Loucy (cell line): ENCODE measurements at regions not wholly inside any gene's neighbourhood (a gene's known extent, or its start where the extent isn't known, plus 50 kb on each side); places are given as distances from the start of the nearest gene placed in this dataset.

Experiments used
- CTCF ChIP-seq: fragments of 200-600 bp; sonication (generic); conservative IDR thresholded peaks from 2 replicates; pipeline ENCODE4 v1.5.1; 2014; ENCODE audit warnings: mild to moderate bottlenecking, antibody characterized with exemption, low read length
- EZH2phosphoT487 ChIP-seq: fragments of 200-600 bp; IDR thresholded peaks from 2 replicates; pipeline ENCODE4 v1.6.1; 2018; ENCODE audit warnings: antibody characterized with exemption, mild to moderate bottlenecking, moderate library complexity, borderline replicate concordance

- TF ChIP-seq CTCF (no peak), EZH2phosphoT487 (no peak)
Measured at GRCh38 chr4:181823183-181823582, 420.0 kb upstream of the TENM3 start.
